AG09319 (cell line): ENCODE measurements at regions not wholly inside any gene's neighbourhood (a gene's known extent, or its start where the extent isn't known, plus 50 kb on each side); places are given as distances from the start of the nearest gene placed in this dataset.

Experiments used
- DNase-seq: peaks from one replicate; pipeline ENCODE4 v3.0.0-alpha.2; 2010; ENCODE audit warnings: low read depth; ENCODE audit errors: extremely low read depth
- CTCF ChIP-seq: IDR thresholded peaks from 2 replicates; pipeline ENCODE4 v1.5.1; 2011; ENCODE audit warnings: low read depth, mild to moderate bottlenecking, inconsistent platforms, low read length, moderate library complexity

- TF ChIP-seq CTCF = no peak
- no peak for DNase-seq
These were observed 1014.2 kb downstream of the TUSC7 start for GRCh38 chr3:117723825-117724224.

- no peak for TF ChIP-seq CTCF
- no peak for DNase-seq
These were observed 1015.7 kb downstream of the TUSC7 start for GRCh38 chr3:117725314-117725713.

GRCh38 chr3:117726776-117727175 lies 1017.2 kb downstream of the TUSC7 start:
- no peak for DNase-seq
- no peak for TF ChIP-seq CTCF

- no peak for DNase-seq
- TF ChIP-seq CTCF = no peak
These were observed 1018.6 kb downstream of the TUSC7 start for GRCh38 chr3:117728226-117728625.

GRCh38 chr3:117734496-117734895 lies 1024.9 kb downstream of the TUSC7 start:
- no peak for TF ChIP-seq CTCF
- DNase-seq = no peak

- DNase-seq = no peak
- no peak for TF ChIP-seq CTCF
These were observed 1026.0 kb downstream of the TUSC7 start for GRCh38 chr3:117735481-117736101.

- TF ChIP-seq CTCF = no peak
- no peak for DNase-seq
These were observed 1027.3 kb downstream of the TUSC7 start for GRCh38 chr3:117736846-117737245.
